MM.1S (cell line): ENCODE measurements at regions not wholly inside any gene's neighbourhood (a gene's known extent, or its start where the extent isn't known, plus 50 kb on each side); places are given as distances from the start of the nearest gene placed in this dataset.

Experiments used
- DNase-seq: peaks from one replicate; pipeline ENCODE4 v3.0.0-alpha.2; 2015
- H2AFZ ChIP-seq: fragments of 300-600 bp; sonication (generic); 2 replicates; pipeline ENCODE4 v1.6.0; 2016; ENCODE audit warnings: antibody characterized with exemption, low read length
- H3F3A ChIP-seq: fragments of 300-600 bp; sonication (generic); 2 replicates; pipeline ENCODE4 v1.6.1; 2016; ENCODE audit warnings: mild to moderate bottlenecking, antibody characterized with exemption, low read length, moderate library complexity, mixed read lengths; ENCODE audit not compliant: insufficient read depth
- H3K27ac ChIP-seq: fragments of 300-600 bp; sonication (generic); 2 replicates; pipeline ENCODE4 v1.5.1; 2016; ENCODE audit warnings: mild to moderate bottlenecking, low read length
- H3K27me3 ChIP-seq: fragments of 300-600 bp; sonication (generic); replicated peaks from 2 replicates; pipeline ENCODE4 v1.6.0; 2016; ENCODE audit warnings: low read length; ENCODE audit not compliant: insufficient read depth
- H3K36me3 ChIP-seq: fragments of 300-600 bp; sonication (generic); replicated peaks from 2 replicates; pipeline ENCODE4 v1.6.1; 2016; ENCODE audit warnings: mild to moderate bottlenecking, low read length, mixed read lengths; ENCODE audit not compliant: insufficient read depth
- H3K4me1 ChIP-seq: fragments of 300-600 bp; sonication (generic); 2 replicates; pipeline ENCODE4 v1.6.1; 2016; ENCODE audit warnings: low read length, mixed read lengths
- H3K4me2 ChIP-seq: fragments of 300-600 bp; sonication (generic); 2 replicates; pipeline ENCODE4 v1.6.0; 2016; ENCODE audit warnings: low read depth, low read length
- H3K4me3 ChIP-seq: fragments of 300-600 bp; sonication (generic); 2 replicates; pipeline ENCODE4 v1.5.1; 2016; ENCODE audit warnings: low read length, mixed read lengths
- H3K79me2 ChIP-seq: fragments of 300-600 bp; sonication (generic); 2 replicates; pipeline ENCODE4 v1.6.1; 2016; ENCODE audit warnings: mixed run types, low read length, mixed read lengths
- H3K9ac ChIP-seq: fragments of 300-600 bp; sonication (generic); 2 replicates; pipeline ENCODE4 v1.6.1; 2016; ENCODE audit warnings: low read length, mixed read lengths
- H3K9me2 ChIP-seq: fragments of 300-600 bp; sonication (generic); replicated peaks from 2 replicates; pipeline ENCODE4 v1.6.1; 2016; ENCODE audit warnings: mild to moderate bottlenecking, low read length, mixed read lengths; ENCODE audit not compliant: insufficient read depth
- H3K9me3 ChIP-seq: fragments of 300-600 bp; sonication (generic); replicated peaks from 2 replicates; pipeline ENCODE4 v1.6.1; 2016; ENCODE audit warnings: mild to moderate bottlenecking, low read length, mixed read lengths; ENCODE audit not compliant: insufficient read depth
- H4K20me1 ChIP-seq: fragments of 300-600 bp; sonication (generic); 2 replicates; pipeline ENCODE4 v1.6.1; 2016; ENCODE audit warnings: mild to moderate bottlenecking, low read length, moderate library complexity, mixed read lengths; ENCODE audit not compliant: insufficient read depth
- CTCF ChIP-seq: fragments of 300-600 bp; sonication (generic); IDR thresholded peaks from 2 replicates; pipeline ENCODE4 v1.5.1; 2016; ENCODE audit warnings: antibody characterized with exemption, low read length, mixed read lengths
- EZH2 ChIP-seq: fragments of 300-600 bp; sonication (generic); optimal IDR thresholded peaks from 2 replicates; pipeline ENCODE3; 2017; ENCODE audit warnings: low read depth, mild to moderate bottlenecking, antibody characterized with exemption, low read length, mixed read lengths
- EZH2phosphoT487 ChIP-seq: fragments of 300-600 bp; sonication (generic); IDR thresholded peaks from 2 replicates; pipeline ENCODE4 v1.6.1; 2018; ENCODE audit warnings: antibody characterized with exemption, low read length

GRCh38 chr5:23071682-23072081, 218.5 kb upstream of the CDH12 start:
- DNase-seq = no peak
- Histone ChIP-seq H4K20me1 (no peaks in the 10 kb centered on the region), H3K9me3 (no peaks in the 10 kb centered on the region), H3K27ac (no peak overlapping the region), H3K4me1 (no peaks in the 10 kb centered on the region), H3K27me3 (no peaks in the 10 kb centered on the region), H3K4me2 (no peak overlapping the region; the same call in 1 of the 2 replicates), H3K9me2 (no peaks in the 10 kb centered on the region), H3K4me3 (no peak overlapping the region), H3K9ac (no peak overlapping the region), H3F3A (no peaks in the 10 kb centered on the region), H3K79me2 (no peaks in the 10 kb centered on the region), H2AFZ (no peak overlapping the region), H3K36me3 (no peaks in the 10 kb centered on the region)
- TF ChIP-seq CTCF (no peak), EZH2phosphoT487 (no peak)

GRCh38 chr5:23064710-23065109, 211.6 kb upstream of the CDH12 start:
- H3K27ac ChIP-seq = no peak overlapping the region
- no peaks in the 10 kb centered on the region for H3F3A ChIP-seq
- no peaks in the 10 kb centered on the region for H3K27me3 ChIP-seq
- H3K9ac ChIP-seq = no peak overlapping the region
- TF ChIP-seq EZH2phosphoT487 (no peak), EZH2 (no peak), CTCF (no peak)
- no peak for DNase-seq
- H3K36me3 ChIP-seq = no peaks in the 10 kb centered on the region
- no peaks in the 10 kb centered on the region for H3K4me1 ChIP-seq
- H3K9me2 ChIP-seq = no peaks in the 10 kb centered on the region
- no peak overlapping the region for H2AFZ ChIP-seq
- no peaks in the 10 kb centered on the region for H3K9me3 ChIP-seq
- no peaks in the 10 kb centered on the region for H4K20me1 ChIP-seq
- no peaks in the 10 kb centered on the region for H3K79me2 ChIP-seq
- H3K4me3 ChIP-seq = no peak overlapping the region
- H3K4me2 ChIP-seq = no peak overlapping the region

GRCh38 chr5:23053846-23054245, 200.7 kb upstream of the CDH12 start:
- no peak overlapping the region for H3K9ac ChIP-seq
- no peaks in the 10 kb centered on the region for H3K36me3 ChIP-seq
- no peaks in the 10 kb centered on the region for H3K9me3 ChIP-seq
- H3K4me3 ChIP-seq = no peak overlapping the region
- no peaks in the 10 kb centered on the region for H3K79me2 ChIP-seq
- H3K27ac ChIP-seq = no peak overlapping the region
- no peaks in the 10 kb centered on the region for H3K4me1 ChIP-seq
- H3K9me2 ChIP-seq = no peaks in the 10 kb centered on the region
- no peaks in the 10 kb centered on the region for H3K27me3 ChIP-seq
- H3F3A ChIP-seq = no peaks in the 10 kb centered on the region
- no peak for DNase-seq
- H4K20me1 ChIP-seq = no peaks in the 10 kb centered on the region
- no peak for TF ChIP-seq CTCF
- no peak for TF ChIP-seq EZH2phosphoT487
- TF ChIP-seq EZH2 = no peak
- no peak overlapping the region for H2AFZ ChIP-seq
- no peak overlapping the region for H3K4me2 ChIP-seq
